Limb (tissue), 2 donors: ENCODE measurements at regions not wholly inside any gene's neighbourhood (a gene's known extent, or its start where the extent isn't known, plus 50 kb on each side); places are given as distances from the start of the nearest gene placed in this dataset.

Experiments used
- DNase-seq, 2 donors: peaks; one replicate each; pipeline ENCODE4 v3.0.0-alpha.2; 2016; ENCODE audit errors: extremely low spot score in 2 of 2

DNA sequence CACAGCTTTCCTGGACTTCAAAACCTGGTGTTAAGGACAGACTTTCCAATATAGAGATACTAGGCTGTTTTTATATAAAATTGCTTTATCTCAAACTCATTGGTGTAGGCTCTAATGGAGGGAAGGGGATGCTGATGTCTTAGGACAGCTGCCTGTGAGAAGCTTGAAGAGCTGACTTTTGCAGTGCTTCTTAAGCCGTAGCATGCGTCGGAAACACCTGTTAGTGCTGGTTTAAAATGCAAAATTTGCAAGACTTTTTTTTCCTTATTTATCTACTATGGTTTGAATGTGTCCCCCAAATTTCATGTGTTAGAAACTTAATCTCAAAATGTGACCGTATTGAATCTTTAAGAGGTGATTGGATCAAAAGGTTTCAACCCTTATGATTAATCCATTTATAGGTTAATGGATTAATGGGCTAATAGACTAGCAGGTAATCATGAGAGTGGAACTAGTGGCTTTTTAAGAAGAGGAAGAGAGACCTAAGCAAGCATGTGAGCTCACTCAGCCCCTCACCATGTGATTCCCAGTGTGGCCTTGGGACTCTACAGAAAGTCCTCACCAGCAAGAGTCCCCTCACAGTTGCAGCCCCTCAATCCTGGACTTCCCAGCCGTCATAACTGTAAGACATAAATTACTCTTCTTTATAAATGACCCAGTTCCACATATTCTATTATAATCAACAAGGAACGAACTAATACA is 60.9 kb upstream of the FUT8 start:
- DNase-seq: no peak

DNA sequence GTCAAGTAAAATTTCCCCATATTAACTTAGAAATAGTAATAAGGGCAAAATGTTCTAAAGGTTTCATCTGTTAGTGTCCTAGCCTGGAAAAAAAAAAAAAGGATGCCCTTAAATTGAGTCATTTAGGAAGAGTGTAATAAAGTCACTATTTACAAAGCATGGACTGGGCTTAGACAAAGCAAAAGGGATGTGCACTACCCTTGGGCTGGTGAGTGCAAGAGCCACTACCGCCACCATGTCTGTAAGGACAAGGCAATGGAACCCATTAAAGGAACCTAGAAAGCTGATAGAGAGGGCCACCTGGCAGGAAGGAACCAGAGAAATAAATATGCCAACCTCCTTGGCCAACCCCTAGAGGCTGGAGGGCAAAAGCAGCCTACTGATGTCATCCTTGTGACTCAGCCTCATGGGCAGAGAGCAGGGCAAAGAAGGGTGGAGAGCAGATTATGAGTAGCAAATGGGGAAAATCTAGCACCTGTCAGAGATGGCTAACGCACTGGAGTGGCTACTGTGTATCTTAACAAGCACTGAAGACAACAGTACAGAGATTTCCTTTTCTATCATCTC is 59.5 kb upstream of the FUT8 start:
- no peak for DNase-seq

DNA sequence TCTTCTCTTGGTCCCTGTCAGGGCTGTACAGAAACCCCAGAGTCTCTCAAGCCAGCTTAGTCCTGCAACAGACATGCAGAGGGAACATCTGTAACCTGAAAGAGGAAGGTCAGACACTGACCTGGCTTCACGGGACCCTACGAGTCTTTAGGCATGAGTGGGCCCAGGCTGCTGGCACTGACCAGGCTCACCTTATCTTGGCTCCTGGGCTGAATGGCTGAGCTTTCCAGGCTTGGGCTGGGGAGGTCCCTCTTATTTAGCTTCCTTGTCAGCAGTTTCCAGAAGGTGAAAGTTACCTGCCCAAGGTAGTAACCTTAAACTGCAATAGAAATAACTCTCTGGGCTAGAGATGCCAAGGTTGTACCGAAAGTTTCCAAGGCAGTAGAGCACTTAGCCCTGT is 58.4 kb upstream of the FUT8 start:
- no peak for DNase-seq

DNA sequence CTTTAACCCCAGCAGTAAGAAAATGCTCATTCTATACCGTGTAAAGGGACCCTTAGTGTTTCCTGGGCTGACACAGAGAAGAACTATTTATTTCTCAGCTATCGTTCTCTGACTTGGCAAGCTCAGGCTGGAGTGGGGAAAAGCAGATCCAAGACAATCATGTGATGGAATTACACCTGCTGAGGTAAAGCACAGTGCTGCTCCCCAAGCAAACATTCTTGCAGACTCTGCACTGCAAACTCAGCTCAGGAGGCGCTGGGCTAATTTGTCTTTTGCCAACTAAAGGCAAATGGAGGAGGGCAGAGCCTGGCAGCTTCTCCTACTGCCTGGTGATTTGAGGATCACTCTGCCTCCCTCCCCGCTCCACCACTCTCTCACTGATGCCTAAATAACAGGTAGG is 57.8 kb upstream of the FUT8 start:
- DNase-seq: no peak

DNA sequence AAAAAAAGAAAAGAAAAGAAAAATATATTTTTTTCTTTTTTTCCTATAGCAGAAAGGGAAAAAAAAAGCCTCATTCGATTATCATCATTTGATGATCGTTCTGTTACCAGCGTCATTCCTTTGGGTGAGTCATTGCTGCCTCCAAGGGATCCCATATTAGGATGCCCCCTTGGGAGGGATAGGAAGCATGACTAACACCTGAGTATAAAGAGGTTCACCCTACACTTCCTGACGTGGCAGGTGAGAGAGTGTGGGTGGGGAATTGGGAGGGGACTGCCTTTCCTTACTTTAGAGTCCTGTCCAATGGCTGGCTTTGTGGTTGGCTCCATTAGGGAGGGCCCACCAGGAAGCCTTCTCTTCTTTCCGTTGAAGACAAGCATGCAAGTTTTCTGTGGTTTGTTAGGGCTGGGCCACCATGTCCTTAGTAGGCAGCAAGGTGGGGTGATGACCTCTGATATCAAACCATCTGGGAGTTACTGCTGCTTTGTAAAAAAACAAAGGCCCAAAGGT is 56.1 kb upstream of the FUT8 start:
- DNase-seq: no peak

DNA sequence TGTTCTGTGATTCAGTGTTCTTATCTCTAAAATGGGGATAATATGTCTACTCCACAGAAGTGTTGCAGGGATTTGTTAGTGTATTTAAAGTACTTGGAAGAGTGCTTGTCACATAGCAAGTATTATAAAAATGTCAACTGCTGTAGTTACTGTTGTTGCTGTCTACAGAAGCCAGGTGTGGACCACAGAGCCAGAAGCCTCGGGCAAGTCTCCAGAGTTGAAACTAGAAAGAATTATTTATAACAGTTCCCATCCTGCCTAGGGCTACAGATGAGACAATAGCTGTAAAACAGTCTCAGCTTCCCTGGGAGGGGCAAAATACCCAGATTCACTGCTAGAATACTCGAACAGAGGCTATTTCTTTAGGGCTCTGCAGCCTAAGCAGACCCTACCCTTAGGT is 55.4 kb upstream of the FUT8 start:
- DNase-seq: no peak

DNA sequence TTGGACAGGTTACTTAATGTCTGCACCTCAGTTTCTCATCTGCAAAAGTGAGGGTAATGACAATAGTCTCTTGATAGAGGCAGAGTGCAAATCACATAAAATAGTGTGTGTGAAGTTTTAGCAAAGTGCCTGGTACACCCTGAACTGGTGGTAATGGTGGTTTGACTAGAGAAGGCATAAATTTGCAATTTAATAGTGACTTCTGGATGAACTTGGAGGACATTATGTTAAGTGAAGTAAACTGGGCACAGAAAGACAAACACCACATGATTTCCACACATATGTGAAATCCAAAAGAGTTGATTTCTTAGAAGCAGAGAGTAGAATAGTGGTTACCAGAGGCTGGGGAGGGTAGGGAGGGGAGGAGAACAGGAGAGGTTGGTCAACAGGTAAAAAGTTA is 54.8 kb upstream of the FUT8 start:
- DNase-seq: no peak

DNA sequence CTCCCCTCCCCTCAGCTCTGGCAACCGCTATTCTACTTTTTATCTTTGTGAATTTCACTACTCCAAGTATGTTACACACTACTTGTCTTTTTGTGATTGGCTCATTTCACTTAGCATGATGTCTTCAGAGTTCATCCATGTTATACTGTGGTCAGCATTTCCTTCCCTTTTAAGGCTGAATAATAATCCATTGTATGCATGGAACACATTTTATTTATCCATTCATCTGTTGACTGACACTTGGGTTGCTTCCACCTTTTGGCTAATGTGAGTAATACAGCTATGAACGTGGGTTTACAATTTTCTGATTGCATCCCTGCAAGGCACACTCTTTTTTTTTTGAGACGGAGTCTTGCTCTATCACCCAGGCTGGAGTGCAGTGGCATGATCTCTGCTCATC is 53.0 kb upstream of the FUT8 start:
- no peak for DNase-seq

DNA sequence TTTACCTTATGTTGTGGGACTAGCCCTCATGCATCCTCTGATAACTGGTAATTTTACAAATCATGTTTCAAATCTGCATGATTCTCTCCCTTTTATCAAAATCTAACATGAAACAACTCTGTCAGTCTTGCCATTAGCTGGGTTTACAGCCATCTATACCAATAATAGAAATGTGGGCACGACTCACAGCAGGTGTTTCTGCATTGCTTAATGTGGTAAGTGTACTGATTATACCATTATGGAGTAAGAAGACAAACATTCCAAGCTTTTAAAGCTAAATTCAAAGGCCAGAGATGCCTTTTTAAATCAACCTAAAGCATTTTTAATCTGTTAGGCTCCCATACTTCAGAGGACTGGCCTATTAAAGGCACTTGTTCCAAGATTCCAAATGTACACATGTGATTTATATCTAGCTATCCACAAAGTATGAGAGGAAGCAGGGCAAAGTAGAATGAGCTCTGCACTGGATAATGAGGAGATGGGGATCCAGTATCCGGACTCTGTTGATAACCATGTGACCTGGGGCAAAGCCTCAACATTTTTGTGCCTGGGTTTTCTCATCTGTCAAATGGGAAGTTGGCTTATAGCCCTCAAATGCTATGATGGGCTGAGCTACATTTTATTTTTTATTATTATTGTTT is 52.3 kb upstream of the FUT8 start:
- DNase-seq: no peak

DNA sequence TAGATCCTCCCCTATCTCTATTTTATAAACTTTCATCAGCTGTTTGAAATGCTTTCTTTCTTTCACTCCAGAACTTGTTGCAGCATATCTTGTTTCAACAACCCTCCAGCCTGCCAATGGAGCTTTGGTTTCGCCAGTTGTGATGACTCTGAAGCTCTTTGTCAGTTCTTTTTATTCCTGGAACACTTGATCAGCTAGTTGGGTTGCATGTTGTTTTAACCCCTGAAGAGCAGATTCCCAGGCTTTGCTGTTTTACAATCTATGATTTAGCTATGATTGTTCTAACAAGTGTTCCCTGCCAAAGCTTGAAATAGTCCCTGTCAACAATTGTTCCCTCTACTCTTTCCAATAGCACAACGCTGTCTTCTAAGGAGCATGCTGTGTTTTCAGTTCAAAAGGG is 50.6 kb upstream of the FUT8 start:
- DNase-seq: peak; percentile 38 to 45
